ENCODE measurements at regions not wholly inside any gene's neighbourhood (a gene's known extent, or its start where the extent isn't known, plus 50 kb on each side); places are given as distances from the start of the nearest gene placed in this dataset.
"Not testable (repeated sequence)": the region's sequence is repeated elsewhere in the genome, so short reads cannot be mapped to it uniquely, and the experiment has no call there.

DNA sequence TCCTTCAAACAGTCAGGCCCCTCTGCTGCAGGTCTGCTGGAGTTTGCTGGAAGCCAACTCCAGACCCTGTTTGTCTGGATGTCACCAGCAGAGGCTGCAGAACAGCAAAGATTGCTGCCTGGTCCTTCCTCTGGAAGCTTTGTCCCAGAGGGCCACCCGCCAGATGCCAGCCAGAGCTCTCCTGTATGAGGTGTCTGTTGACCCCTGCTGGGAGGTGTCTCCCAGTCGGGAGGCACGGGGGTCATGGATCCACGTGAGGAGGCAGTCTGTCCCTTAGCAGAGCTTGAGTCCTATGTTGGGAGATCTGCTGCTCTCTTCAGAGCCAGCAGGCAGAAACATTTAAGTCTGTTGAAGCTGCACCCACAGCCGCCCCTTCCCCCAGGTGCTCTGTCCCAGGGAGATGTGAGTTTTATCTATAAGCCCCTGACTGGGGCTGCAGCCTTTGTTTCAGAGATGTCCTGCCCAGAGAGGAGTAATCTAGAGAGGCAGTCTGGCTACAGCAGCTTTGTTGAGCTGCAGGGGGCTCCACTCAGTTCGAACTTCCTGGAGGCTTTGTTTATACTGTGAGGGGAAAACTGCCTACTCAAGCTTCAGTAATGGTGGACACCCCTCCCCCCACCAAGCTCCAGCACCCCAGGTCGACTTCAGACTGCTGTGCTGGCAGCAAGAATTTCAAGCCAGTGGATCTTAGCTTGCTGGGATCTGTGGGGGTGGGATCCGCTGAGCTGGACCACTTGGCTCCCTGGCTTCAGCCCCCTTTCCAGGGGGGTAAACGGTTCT, 72.1 kb downstream of the OGFRL1 start:
- DNase-seq, result not testable (repeated sequence)

DNA sequence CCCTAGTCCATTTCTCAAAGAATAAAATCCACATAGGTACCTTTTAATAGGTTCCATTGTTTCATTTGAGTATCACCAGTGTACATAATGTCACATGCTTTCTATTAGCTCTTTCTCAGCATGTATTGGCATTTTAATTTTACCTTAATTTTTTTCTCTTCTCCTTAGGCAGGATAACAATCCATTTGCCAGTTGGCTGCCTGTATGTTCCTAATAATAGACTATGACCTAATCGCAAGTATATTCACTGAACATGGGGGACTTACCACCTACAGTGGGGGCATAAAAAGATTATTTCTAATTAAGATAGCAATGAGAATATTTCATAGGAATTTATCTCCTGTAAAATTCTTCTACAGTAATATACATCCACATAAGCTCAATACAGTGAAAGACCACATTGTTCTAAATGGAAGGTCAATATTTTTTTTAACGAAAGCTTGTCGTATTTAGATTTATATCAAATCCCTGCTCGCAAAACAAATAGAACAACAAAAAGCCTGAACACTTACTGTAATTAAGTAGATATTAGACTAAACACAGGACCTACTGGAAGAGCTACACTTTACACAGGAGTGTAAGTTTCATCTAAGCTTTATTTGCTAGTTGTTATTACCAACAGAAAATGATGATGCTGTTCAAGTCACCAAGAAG, 76.4 kb downstream of the OGFRL1 start:
- DNase-seq, result no peak

- DNase-seq, result no peak
Measured at GRCh38 chr6:71367756-71368155, 79.1 kb downstream of the OGFRL1 start.

DNA sequence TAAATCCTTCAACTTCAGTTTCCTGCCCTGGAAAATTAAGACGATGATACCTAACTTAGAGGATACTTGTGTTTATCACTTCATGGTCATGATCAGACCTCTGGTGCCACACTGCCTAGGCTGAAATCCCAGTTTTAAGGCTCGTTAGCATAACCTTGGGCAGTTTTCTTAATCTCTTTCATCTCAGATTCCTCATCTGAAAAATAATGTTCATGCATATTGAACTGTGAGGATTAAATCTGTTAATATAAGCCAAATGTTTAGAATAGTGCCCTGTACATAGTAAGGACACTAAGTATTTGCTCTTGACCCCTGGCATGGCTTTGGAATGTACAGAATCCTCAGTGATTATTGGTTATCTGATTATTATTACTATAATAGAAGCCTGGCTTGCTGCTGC, 79.7 kb downstream of the OGFRL1 start:
- DNase-seq, result no peak

- DNase-seq, result no peak
Measured at GRCh38 chr6:71371559-71371958, 82.9 kb downstream of the OGFRL1 start.

DNA sequence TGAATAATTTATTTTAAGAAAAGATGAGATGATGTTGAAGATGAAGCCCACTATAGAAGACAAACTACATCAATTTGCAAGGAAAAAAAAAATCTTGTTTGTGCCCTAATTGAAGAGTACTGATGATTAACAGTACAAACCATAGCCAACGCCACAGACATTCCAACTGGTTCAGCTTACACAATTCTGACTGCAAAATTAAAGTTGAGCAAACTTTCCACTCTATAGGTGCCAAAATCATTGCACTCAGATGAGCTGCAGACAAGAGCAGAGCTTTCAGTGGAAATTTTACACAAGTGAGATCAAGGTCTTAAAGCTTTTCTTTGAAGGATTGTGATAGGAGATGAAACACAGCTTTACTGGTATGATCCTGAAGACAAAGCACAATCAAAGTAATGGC, 85.3 kb downstream of the OGFRL1 start:
- no peak for DNase-seq

DNA sequence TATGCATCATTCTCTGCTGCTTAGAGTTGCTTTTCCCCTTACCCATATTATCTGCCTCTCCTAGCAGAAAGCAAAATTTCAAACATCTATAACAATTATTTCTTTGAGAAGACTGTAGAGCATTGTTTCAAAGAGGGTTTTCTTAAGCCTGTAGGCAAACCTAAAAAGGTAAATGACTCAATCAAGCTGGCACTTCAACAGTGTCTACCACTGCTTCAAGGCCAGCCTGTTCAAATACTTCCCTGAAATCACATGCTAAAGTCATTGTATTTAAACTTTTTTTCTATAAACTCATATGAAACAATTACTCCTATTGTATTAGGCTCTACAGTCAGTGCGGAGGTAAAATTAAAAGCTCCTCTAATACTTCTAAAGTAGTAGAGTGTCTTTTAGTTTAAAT, 87.1 kb downstream of the OGFRL1 start:
- DNase-seq, result no peak

DNA sequence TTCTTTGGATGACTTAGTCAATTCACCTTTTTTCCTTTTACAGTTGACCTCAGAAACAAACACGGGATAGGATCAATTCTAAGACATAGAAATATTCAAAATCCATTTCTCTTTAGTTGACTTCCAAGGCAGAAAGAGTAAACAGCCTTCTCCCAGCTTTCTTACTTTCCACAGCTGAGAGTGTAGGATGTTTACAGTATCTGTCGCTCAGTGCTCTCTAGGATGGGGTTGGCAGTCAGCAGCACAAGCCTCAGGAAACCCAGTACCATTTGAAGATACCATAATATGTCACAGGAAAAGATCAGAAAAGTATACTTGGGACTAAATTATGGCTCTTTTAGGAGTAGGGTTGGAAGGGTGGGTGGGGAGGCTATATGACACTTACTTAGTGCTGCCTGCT, 88.2 kb downstream of the OGFRL1 start:
- DNase-seq, result no peak

- DNase-seq, result no peak
Measured at GRCh38 chr6:71383476-71383875, 94.9 kb downstream of the OGFRL1 start.

GRCh38 chr6:71383901-71384489, 95.4 kb downstream of the OGFRL1 start:
- peak; percentile 2 for DNase-seq

GRCh38 chr6:71385111-71385822, 96.7 kb downstream of the OGFRL1 start:
- no peak for DNase-seq

GRCh38 chr6:71386215-71386614, 97.6 kb downstream of the OGFRL1 start:
- DNase-seq, result no peak

- no peak for DNase-seq
Measured at GRCh38 chr6:71387179-71387578, 98.6 kb downstream of the OGFRL1 start.

GRCh38 chr6:71388068-71388744, 99.6 kb downstream of the OGFRL1 start:
- no peak for DNase-seq

DNA sequence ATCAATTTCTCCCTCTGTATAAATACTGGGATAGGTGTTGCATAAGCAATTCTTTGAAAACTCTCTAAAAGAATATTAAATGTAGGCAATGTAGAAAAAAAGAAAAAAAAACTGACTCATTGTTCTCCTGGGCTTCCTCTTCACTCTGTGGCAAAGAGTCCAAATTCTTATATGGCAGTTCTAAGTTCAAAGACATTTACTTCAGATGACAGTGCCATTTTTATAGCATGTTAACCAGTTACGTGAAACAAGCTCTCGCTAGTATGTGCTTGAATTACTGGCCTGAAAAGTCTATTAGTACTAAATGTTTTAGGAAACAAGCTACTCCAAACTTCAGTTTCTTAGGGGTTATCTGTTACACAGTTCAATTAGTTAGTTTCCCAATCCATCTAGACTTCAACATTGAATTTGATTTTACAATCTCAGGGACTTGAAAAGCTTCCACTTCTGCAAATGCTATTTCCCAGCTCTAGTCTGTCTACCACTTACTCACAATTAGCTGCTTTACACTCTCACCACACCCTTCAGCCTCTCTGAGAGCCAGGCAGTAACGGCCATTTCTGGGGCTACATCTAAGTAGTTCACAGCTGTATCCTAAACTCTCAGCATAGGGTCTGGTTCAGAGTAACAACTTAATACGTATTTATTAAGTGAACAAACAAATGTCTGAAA, 100.4 kb downstream of the OGFRL1 start:
- DNase-seq, result no peak

DNA sequence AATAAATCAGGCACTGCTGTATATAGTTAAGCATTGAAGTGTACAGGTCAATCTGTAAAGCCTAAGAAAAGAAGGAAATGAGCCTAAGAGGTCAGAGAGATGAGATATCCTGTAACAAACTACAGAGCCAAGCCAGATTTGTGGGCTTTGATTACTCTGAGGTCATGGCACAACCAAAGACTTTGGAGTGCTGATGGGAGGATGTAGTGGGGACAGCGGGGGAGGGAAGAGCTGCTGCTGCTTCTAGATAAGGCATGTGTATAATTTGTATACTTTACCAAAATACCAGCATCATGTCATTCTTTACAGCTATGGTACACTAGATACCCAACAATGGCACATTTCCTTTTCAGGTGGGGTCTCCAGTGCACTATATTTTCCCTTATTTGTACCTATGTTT, 102.5 kb downstream of the OGFRL1 start:
- no peak for DNase-seq

GRCh38 chr6:71392276-71392675, 103.7 kb downstream of the OGFRL1 start:
- no peak for DNase-seq

GRCh38 chr6:71393471-71393870, 104.9 kb downstream of the OGFRL1 start:
- DNase-seq, result no peak

DNA sequence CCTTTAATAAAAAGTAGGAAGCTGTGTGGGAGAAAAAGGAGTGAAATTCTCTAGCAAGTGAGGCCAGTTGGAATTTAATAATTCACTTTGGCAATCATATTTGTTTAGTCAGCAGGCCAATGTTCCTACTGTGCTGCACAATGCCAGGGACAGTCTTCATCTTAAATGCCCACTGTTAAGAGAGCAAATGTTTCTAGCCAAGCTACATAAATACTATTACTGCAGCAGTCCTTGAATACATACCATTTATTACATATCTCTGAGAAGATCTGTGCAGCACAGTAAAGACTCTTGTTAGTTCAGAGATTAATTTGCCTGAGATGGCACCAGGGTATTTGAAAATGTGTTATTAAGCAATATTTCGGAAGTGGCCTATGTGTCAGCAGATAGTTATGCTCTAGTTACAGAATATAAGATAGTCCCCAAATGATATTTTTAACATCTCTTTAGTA, 105.4 kb downstream of the OGFRL1 start:
- no peak for DNase-seq

GRCh38 chr6:71394926-71395325, 106.3 kb downstream of the OGFRL1 start:
- DNase-seq, result no peak

DNA sequence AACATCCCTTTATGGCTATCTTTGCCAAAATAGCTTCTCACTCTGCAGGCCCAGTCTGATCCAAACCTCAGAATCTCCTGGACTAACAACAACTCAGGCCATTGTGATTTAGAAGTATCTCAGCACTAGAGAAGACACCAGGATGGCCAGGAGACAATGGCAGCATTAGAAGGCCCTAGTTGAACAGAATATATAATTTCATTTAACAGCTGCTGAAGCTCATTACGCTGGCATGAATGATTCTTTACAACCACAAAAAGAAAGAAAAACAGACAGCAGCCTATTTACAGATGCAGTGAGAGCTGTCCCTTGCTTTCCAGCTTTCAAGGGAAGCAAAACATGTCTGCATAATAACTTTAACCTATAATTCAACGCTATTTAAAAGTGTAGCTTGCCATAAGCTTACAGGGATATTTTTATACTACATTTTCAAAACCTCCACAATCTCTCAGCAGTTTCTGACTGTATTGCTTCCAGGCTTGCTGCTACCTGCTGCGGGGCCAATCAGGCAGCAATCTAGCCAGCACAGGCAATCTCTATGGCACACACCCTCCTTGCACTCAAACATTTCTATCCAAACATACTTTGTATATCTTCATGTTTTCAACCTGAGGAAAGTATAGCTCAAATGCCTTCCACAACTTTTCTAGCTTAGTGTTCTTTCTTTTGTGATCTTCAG, 107.3 kb downstream of the OGFRL1 start:
- no peak for DNase-seq

DNA sequence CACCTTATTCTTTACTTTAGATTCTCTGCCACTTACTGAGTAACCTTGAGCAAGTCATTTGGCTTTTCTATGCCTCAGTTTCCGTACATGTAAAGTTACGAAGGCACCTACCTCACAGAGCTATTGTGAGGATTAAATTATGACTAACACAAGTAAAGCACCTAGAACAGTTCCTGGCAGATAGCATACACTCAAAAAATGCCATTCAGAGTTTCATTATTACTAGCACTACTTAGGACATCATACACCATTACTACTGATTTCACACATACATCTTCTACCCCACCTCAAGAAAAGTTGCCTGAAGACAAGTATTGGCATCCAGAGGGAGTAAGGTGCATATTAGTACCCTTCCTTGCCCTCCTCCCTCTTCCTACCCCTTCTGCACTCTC, 107.8 kb downstream of the OGFRL1 start:
- no peak for DNase-seq

All from stimulated activated CD4-positive, alpha-beta T cell treated with anti-CD3 and anti-CD28 coated beads, Interleukin-15, amount 100 ng/mL, for 24 hours (primary cell).